GM12874 (cell line): ENCODE measurements at regions not wholly inside any gene's neighbourhood (a gene's known extent, or its start where the extent isn't known, plus 50 kb on each side); places are given as distances from the start of the nearest gene placed in this dataset.

Experiments used
- CTCF ChIP-seq: IDR thresholded peaks from 2 replicates; pipeline ENCODE4 v1.5.1; 2011; ENCODE audit warnings: low read depth, mild to moderate bottlenecking, control low read depth, low read length, moderate library complexity; ENCODE audit not compliant: insufficient read depth

GRCh38 chr14:50025073-50025472 lies 91.3 kb downstream of the VCPKMT start:
- TF ChIP-seq CTCF, result no peak

GRCh38 chr14:50025776-50026175 lies 90.6 kb downstream of the VCPKMT start:
- no peak for TF ChIP-seq CTCF

GRCh38 chr14:50026396-50026795 lies 90.0 kb downstream of the VCPKMT start:
- TF ChIP-seq CTCF, result no peak

GRCh38 chr14:50027816-50028215 lies 88.6 kb downstream of the VCPKMT start:
- no peak for TF ChIP-seq CTCF

GRCh38 chr14:50028458-50028857 lies 87.9 kb downstream of the VCPKMT start:
- TF ChIP-seq CTCF, result no peak

- TF ChIP-seq CTCF, result no peak
Observed at GRCh38 chr14:50030036-50030435, 86.3 kb downstream of the VCPKMT start.

- no peak for TF ChIP-seq CTCF
Observed at GRCh38 chr14:50031602-50032313, 84.6 kb downstream of the VCPKMT start.
